ENCODE measurements at regions not wholly inside any gene's neighbourhood (a gene's known extent, or its start where the extent isn't known, plus 50 kb on each side); places are given as distances from the start of the nearest gene placed in this dataset.

- no peak for DNase-seq
Observed at GRCh38 chr10:57864765-57865680, 402.7 kb downstream of the IPMK start.

DNA sequence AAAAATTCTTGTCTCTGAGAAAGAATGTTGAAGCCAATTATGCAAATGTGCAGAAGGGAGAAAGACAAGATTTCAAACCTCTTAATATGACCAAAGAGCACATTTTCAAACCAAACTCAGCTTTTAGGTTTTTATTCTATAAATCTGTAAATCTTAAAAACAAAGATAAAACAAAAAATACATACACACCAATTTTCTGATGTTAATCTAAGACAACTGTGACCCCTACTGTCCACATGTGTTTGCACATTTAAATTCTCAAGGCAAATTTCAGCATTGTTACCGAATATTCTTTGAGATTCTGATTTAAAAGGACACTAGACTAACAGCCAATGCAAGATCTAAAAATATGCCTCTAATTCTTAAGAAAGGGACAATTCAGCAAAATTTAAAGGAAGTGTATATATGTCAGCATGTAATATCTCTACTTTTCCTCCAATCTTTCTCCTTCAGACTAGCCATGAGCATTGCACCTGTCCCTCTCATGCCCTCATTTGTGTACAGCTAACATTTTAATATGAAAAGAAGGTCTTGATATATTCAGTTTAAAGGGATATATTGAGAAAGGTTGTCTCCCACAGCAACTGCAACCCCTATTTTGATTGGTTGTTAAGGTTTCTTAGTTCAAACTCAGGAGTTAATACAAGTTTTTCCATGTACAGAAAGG lies 417.9 kb downstream of the IPMK start:
- DNase-seq, result no peak

GRCh38 chr10:57846307-57847065 lies 421.2 kb downstream of the IPMK start:
- no peak for DNase-seq

- no peak for DNase-seq
Observed at GRCh38 chr10:57844387-57844998, 423.2 kb downstream of the IPMK start.

DNA sequence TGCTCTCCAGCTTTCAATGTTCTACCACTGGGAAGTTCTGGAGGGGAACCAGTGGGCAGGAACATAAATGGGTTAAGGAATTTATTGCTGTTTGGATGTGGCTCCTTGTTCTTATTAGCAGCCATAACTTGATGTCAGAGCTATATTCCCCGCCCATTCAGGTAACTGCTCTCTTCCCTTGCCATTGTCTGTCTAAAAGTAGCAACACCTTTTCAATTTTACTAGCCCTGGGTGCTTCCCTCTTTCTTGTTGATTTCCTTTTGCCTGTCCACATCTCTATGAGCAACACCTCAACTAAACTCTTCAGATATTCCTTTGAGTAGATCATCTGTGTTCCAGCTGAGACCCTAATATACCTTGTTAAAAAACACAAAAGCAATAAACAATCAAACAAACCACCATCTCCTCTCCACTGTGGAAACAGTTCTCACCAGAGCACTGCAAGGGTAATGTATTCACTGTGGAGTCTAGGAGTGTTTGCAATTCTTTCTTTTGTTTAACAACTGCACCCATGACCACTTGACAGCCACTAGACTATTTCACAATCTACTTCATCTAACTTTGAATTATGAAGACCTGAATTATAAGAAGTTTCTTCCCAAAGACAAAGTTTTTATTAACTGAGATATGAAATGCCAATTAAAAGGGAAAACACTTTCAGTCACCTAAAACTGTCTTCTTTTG lies 436.7 kb downstream of the IPMK start:
- no peak for DNase-seq

- DNase-seq, result no peak
Observed at GRCh38 chr10:57825015-57825414, 442.7 kb downstream of the IPMK start.

GRCh38 chr10:57823398-57823797 lies 444.3 kb downstream of the IPMK start:
- no peak for DNase-seq

DNA sequence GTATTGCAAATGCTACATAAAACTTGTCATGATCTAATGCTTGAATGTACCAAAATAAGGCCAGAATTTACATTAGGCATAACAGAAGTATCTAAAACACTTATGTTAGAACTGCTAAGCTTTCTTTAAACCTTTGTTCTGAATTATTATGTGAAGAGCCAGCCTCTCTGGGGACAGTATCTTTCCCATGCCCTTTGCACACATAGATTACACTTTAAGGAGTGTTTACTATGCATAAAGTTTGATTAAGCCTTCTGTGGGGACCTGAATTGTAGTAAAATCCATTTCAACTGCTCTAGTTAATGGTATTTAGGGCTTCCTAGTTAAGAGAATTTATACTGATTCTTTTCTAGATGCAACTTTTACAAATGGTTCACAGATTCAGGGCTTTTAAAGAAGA lies 444.7 kb downstream of the IPMK start:
- no peak for DNase-seq

DNA sequence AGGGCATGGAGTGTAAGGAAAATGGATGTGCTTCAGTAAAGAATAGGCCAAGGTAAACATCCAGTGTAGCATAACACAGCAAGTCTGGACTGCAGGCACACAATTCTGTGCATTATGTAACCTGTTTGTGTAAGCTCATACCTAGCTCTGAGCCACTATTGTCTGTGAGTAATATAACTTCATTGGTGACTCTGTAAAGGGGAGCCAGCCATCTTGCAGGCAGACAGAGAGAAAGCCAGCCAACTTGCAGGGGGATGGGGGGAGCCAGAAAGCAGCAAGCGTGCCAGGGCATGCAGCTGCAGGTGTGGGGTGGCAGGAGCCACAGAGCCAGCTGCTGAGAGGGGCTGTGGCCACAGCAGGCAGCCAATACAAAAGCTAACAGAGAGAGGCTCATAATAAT lies 449.2 kb downstream of the IPMK start:
- DNase-seq, result no peak

DNA sequence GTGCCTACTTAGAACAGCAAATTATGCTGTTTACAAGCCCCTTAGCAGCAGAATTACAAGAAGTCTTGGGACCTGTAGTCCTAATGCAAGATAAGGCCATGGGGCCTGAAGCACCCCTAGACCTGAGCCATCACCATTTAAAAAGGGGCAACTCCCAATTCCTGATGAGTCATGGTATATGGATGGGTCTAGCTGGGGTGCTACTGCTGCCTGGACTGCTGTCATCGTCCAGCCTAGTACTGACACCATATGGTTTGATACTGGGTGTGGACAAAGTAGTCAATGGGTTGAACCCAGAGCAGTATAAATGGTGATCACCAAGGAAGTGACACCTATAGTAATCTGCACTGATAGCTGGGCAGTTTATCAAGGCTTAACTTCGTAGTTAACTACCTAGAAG lies 450.0 kb downstream of the IPMK start:
- no peak for DNase-seq

DNA sequence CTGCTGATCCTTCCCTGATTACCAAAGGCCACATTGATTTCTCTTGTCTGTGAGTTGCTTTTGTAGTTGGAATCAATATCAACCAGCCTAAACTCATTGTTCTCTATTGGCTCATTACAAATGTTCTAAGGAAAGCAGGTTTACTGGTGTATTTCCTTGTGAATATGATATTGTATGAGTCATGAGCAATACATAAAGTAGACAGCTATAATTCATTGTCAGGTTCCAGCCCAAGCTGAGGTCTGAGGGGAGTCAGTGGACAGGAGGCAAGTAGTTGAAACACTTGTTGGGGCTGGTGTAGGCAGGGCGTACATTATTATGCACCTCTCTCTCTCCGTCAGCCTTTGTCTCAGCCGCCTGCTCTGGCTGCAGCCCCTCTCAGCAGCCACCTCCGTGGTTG lies 451.7 kb downstream of the IPMK start:
- DNase-seq, result no peak

- no peak for DNase-seq
Observed at GRCh38 chr10:57809961-57810360, 457.7 kb downstream of the IPMK start.

DNA sequence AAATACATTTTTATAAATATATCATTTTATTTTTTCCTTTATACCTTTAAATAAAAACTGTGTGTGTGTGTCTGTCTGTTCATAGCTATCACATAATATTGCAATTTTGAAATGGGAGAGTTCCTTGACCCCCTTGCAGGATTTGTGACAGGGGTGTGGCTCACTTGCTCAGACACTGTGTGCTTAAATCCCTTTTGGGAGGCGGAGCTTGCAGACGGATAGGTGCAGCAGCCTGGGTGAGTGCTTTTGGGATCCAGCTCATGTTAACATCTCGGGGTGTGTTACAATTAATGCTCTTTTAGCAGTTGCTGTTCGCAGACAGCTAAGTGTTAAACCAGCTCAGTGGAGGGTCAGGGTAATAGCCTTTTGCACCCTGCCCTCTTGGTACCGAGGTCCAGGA lies 459.8 kb downstream of the IPMK start:
- DNase-seq, result no peak

DNA sequence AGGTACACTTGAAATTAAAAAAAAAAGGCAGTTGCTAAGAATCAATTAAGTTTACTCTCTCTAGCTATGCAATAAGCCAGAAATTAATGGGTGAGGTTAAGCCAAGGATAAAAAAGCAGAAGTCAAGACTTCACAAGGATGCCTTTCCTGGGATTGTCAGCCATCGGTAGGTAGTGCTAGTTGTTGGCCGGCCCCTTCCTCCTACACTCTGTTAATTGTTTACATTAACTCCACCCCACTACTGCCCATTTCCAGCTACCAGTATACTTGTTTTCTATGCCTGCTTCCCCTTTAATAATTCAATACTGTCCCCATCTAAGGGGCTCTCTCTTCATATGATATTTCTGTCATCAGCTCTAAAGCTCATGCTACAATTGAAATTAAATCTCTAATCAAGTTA lies 461.0 kb downstream of the IPMK start:
- DNase-seq, result no peak

DNA sequence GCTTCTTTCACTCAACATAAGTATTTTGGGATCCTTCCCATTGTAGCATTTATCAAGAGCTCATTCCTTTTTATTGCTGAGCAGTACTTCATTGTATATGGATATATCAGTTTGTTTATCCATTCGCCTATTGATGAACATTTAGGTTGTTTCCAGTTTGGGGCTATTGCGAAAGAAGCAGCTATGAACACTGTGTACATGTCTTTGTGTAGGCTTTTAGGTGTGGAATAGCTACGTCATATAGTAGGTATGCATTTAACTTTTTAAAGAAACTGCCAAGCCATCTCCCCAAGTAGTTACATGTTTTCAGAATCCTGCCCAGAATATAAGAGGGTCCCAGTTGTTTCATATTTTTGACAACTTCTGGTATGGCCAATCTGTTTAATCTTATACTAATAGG lies 468.1 kb downstream of the IPMK start:
- no peak for DNase-seq

GRCh38 chr10:57798830-57799229 lies 468.9 kb downstream of the IPMK start:
- no peak for DNase-seq

- no peak for DNase-seq
Observed at GRCh38 chr10:57791546-57791945, 476.1 kb downstream of the IPMK start.

GRCh38 chr10:57790703-57791102 lies 477.0 kb downstream of the IPMK start:
- no peak for DNase-seq

DNA sequence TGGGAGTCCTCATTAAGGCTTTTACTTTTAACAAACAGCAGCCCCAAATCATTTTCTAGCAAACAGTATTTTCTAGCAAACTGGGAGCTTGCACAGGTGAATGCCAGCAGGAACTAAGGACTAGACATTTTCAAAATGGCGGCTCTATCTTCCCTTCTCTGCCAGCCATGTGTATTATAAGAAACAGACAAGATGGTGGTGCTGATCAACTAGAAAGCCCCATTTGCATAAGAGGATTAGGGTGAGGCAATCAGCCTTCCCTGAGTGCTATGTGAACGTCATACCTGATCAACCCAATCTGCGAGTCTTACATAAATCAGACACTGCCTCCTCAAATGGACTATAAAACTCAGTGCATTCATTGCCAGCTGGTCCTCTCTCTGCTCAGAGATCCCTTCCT lies 479.6 kb downstream of the IPMK start:
- no peak for DNase-seq

GRCh38 chr10:57786850-57787750 lies 480.6 kb downstream of the IPMK start:
- DNase-seq, result no peak

- DNase-seq, result no peak
Observed at GRCh38 chr10:57786331-57786730, 481.4 kb downstream of the IPMK start.
